ENCODE measurements at regions not wholly inside any gene's neighbourhood (a gene's known extent, or its start where the extent isn't known, plus 50 kb on each side); places are given as distances from the start of the nearest gene placed in this dataset.

GRCh38 chr21:15520811-15521643 lies 208.8 kb upstream of the USP25 start:
- no peak overlapping the region for H3K27ac ChIP-seq
- no peak overlapping the region for H3K4me3 ChIP-seq
- TF ChIP-seq CTCF (IDR thresholded peaks at IDR 0.05) = no peak
- no peak for DNase-seq (ENCODE audit: low spot score)

- TF ChIP-seq CTCF (IDR thresholded peaks at IDR 0.05) = no peak
- no peak for DNase-seq (ENCODE audit: low spot score)
- Histone ChIP-seq H3K27ac (no peak overlapping the region), H3K4me3 (no peak overlapping the region)
These were observed 208.2 kb upstream of the USP25 start for GRCh38 chr21:15521644-15522001.

DNA sequence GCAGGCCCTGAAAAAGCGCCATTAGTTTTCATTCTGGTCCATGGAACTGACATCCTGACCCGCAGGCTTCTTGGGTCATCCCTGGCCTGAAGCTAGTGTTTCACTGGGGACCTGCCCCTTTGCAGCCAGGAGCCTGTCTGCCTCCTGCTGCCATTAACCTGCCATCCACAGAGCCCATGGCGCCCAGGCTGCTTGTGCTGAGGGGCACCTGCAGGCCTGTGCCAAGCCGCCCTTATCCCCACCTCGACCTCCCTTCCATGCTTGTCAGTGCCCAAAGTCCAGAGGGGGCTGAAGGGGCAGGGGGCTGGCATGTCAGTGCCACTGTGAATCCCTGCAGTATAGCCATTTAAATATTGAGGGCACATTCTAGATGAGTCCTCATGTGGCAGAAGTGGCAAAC lies 207.6 kb upstream of the USP25 start:
- TF ChIP-seq CTCF (IDR thresholded peaks at IDR 0.05) = no peak
- H3K4me3 ChIP-seq = no peak overlapping the region
- H3K27ac ChIP-seq = no peak overlapping the region
- DNase-seq (ENCODE audit: low spot score) = no peak

DNA sequence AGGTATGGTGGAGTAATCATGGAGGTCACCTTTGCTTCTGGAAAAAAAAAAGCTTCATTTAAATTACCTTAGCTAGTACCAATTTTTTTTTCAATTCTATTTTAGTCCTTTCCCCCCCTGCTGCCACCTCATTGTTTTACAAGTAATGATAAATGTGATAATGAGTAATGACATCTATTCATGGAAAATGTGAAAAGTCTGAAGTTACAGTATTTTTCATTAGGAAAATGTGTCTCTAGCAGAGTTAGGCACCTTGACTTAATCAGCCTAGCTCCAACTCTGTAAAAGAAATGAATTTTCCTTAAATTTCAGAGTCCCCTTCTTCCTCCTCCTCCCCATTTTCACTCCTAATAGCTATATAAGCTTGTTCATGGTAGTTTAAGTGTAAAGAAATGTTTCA lies 204.9 kb upstream of the USP25 start:
- DNase-seq (ENCODE audit: low spot score) = no peak
- no peak for TF ChIP-seq CTCF (IDR thresholded peaks at IDR 0.05)

GRCh38 chr21:15526798-15527197 lies 203.0 kb upstream of the USP25 start:
- no peak overlapping the region for H3K27ac ChIP-seq
- H3K4me3 ChIP-seq = no peak overlapping the region
- DNase-seq (ENCODE audit: low spot score) = no peak
- TF ChIP-seq CTCF (IDR thresholded peaks at IDR 0.05) = no peak

More for the DNA sequence above, 204.9 kb upstream of the USP25 start:
- H3K4me3 ChIP-seq = no peak overlapping the region
- no peak overlapping the region for H3K27ac ChIP-seq

DNA sequence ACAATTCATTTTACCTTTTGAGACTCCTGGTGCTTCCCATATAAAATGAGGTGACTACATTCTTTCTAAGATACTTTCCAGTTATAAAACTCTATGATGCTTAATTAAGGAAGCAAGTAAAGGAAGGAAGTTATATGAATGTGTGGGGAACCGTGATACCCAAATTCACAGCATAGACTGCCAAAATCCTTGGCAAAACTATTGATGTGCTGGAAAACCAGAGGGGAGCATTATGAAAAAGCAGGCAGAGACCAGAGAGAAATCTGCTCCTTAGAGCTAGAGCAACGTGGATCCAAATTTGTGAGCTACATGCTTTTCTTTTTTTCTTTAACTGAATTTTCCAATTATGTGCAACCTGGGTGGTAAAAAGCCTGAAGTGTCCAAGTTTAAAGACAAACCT lies 201.4 kb upstream of the USP25 start:
- no peak overlapping the region for H3K27ac ChIP-seq
- DNase-seq (ENCODE audit: low spot score) = no peak
- no peak for TF ChIP-seq CTCF (IDR thresholded peaks at IDR 0.05)
- H3K4me3 ChIP-seq = no peak overlapping the region

DNA sequence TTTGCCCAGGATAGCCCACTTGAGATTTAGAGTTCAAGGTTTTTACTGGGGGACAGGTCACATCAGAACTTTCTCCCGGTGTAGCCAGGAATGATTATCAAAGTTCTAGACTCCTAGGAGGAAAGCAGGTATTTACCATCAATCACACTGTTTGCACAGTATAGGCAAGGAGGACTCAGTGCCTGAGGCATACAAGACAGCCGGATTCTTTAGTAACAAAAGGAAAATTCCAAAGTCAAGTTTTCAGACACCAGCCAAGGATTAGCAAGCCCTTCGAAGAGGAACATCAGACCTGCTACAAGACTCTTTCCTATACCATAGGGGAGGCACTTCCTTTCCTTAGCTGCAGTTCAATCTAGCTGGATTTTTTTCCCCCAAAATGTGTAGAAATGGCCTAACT lies 197.8 kb upstream of the USP25 start:
- no peak for DNase-seq (ENCODE audit: low spot score)
- TF ChIP-seq CTCF (IDR thresholded peaks at IDR 0.05) = no peak
- Histone ChIP-seq H3K4me3 (no peak overlapping the region), H3K27ac (no peak overlapping the region)

Data from coronary artery (tissue), 2 donors.